Cardiac muscle cell (in vitro differentiated cells and primary cell): ENCODE measurements at regions not wholly inside any gene's neighbourhood (a gene's known extent, or its start where the extent isn't known, plus 50 kb on each side); places are given as distances from the start of the nearest gene placed in this dataset.

Experiments used
- DNase-seq, 2 donors: peaks; one replicate each; pipeline versions ENCODE4 v3.0.0 to v3.0.0-alpha.2; 2010 to 2017; ENCODE audit warnings: low read depth in 1 of 2, low spot score in 1 of 2
- H3K27ac ChIP-seq: fragments of 200-600 bp; sonication (generic); 2 replicates; pipeline ENCODE4 v1.5.1; 2016
- H3K27me3 ChIP-seq: fragments of 200-600 bp; sonication (generic); 2 replicates; pipeline ENCODE4 v1.6.0; 2016; ENCODE audit warnings: control low read depth
- H3K36me3 ChIP-seq: fragments of 200-600 bp; sonication (generic); 2 replicates; pipeline ENCODE4 v1.5.1; 2016; ENCODE audit warnings: control low read depth
- H3K4me1 ChIP-seq: fragments of 200-600 bp; sonication (generic); 2 replicates; pipeline ENCODE4 v1.8.1; 2017; ENCODE audit warnings: low read depth, mild to moderate bottlenecking, mixed run types
- H3K4me3 ChIP-seq: fragments of 200-600 bp; sonication (generic); 2 replicates; pipeline ENCODE4 v1.5.1; 2016; ENCODE audit warnings: mild to moderate bottlenecking
- H3K9me3 ChIP-seq: fragments of 200-600 bp; sonication (generic); 2 replicates; pipeline ENCODE4 v1.5.1; 2017; ENCODE audit warnings: low read depth, mild to moderate bottlenecking, control low read depth
- TF ChIP-seq, protein P1 (sequence below): IDR thresholded peaks from 2 replicates; pipeline ENCODE4 v1.5.1; 2012; ENCODE audit warnings: low read depth, mild to moderate bottlenecking, low read length

DNA sequence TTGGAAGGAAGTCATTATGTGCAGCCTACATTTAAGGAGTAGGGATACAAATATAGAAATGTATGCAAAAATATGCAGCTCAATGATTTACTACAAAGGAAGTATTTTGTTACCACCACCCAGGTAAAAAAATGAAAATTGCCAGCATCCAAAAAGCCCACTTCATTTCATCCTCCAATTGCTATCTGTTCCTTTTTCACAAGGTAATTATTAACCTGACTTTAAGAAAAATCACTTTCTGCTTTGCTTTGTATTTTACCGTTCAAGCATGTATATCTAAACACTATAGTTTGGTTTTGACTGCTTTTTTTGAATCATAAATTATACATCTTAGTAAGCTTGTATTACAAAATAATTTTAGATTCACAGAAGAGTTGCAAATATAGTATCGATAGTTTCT, 768.5 kb upstream of the GJE1 start:
- Histone ChIP-seq H3K27ac (no peak overlapping the region), H3K4me1 (no peaks in the 10 kb centered on the region), H3K4me3 (no peak overlapping the region), H3K36me3 (no peaks in the 10 kb centered on the region), H3K27me3 (no peaks in the 10 kb centered on the region), H3K9me3 (no peaks in the 10 kb centered on the region)
- TF ChIP-seq, protein P1, sequence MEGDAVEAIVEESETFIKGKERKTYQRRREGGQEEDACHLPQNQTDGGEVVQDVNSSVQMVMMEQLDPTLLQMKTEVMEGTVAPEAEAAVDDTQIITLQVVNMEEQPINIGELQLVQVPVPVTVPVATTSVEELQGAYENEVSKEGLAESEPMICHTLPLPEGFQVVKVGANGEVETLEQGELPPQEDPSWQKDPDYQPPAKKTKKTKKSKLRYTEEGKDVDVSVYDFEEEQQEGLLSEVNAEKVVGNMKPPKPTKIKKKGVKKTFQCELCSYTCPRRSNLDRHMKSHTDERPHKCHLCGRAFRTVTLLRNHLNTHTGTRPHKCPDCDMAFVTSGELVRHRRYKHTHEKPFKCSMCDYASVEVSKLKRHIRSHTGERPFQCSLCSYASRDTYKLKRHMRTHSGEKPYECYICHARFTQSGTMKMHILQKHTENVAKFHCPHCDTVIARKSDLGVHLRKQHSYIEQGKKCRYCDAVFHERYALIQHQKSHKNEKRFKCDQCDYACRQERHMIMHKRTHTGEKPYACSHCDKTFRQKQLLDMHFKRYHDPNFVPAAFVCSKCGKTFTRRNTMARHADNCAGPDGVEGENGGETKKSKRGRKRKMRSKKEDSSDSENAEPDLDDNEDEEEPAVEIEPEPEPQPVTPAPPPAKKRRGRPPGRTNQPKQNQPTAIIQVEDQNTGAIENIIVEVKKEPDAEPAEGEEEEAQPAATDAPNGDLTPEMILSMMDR, result no peak
- DNase-seq, result no peak

DNA sequence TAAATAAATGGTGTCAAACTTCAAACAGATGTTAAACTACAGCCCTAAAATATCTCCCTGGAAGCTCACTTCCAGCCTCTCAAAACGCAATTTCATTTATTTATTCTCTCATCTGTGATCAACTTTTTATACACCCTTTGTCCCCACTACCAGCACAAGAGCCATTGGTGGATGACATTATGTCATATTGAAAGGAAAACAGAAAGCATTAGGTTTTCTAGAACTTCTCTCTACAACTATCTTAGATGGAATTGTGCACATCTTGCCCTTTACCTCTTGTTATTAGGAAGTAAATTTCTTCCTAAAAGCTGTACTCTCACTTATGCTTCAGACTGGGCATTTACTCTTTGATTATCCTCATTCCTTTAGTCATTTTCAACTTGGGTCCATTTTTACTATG, 771.2 kb upstream of the GJE1 start:
- no peak for DNase-seq
- no peaks in the 10 kb centered on the region for H3K36me3 ChIP-seq
- no peak overlapping the region for H3K27ac ChIP-seq
- no peaks in the 10 kb centered on the region for H3K9me3 ChIP-seq
- no peak overlapping the region for H3K4me3 ChIP-seq
- no peaks in the 10 kb centered on the region for H3K27me3 ChIP-seq
- H3K4me1 ChIP-seq, result no peaks in the 10 kb centered on the region
- TF ChIP-seq, protein P1, result no peak

DNA sequence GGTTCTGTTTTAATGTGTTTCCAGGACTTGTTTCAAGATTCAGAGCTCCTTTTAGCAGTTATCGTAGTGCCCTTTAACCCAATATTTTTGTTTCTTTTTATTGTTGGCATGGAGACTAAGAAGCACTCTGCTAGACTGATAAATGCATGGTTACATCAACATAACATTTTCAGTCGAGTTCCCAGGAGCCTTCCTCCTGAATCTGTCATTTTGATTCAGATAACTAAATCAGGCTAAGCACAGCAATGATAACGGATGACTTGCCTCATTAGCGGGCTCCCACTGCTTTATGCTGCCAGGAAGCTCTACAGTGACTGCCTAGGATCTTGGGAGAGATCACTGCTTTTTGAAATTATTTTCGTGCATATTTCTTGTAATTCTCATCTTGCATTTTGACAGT, 772.8 kb upstream of the GJE1 start:
- Histone ChIP-seq H3K27ac (no peak overlapping the region), H3K4me3 (no peak overlapping the region), H3K9me3 (no peaks in the 10 kb centered on the region), H3K27me3 (no peaks in the 10 kb centered on the region), H3K36me3 (no peaks in the 10 kb centered on the region), H3K4me1 (no peaks in the 10 kb centered on the region)
- TF ChIP-seq, protein P1, result no peak
- peak in 1 of 2 donors; percentile 83 for DNase-seq

DNA sequence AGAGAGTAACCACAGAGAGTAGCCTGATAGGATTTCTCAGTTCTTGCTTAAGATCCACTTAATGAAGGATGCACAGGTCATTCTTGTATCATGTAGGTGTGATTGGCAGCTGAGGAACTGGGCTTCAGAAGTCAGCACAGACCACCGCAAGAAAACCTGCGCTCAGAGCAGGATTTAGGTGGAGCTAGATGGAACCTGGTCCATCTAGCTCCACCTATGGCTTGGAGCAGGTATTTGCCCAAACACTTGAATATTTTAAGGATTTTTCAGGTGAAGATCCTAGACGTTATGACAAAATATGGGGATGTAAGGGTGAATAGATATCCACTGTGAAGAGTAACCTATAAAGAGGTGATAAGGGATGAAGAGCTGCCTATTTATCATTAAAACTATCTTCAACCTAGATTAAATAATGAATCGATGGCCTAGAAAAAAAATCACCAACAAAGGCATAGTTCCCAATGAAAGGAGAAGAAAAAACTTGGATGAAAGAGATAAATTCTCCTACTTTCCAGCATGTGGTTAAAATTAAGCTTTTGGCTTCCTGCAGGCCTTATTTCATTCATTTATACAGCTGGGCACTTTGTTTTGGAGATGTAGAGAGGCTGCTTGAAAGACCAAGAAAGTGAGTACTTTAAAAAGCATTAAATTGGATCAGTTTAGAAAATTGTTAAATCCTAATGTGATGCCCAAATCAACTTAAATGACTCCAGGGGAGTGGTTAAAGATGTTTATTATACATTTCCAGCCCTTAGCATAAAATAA, 778.4 kb upstream of the GJE1 start:
- no peak overlapping the region for H3K27ac ChIP-seq
- no peaks in the 10 kb centered on the region for H3K27me3 ChIP-seq
- H3K36me3 ChIP-seq, result no peaks in the 10 kb centered on the region
- no peaks in the 10 kb centered on the region for H3K4me1 ChIP-seq
- H3K4me3 ChIP-seq, result no peak overlapping the region
- H3K9me3 ChIP-seq, result no peaks in the 10 kb centered on the region
- TF ChIP-seq, protein P1, result no peak
- DNase-seq, result no peak

DNA sequence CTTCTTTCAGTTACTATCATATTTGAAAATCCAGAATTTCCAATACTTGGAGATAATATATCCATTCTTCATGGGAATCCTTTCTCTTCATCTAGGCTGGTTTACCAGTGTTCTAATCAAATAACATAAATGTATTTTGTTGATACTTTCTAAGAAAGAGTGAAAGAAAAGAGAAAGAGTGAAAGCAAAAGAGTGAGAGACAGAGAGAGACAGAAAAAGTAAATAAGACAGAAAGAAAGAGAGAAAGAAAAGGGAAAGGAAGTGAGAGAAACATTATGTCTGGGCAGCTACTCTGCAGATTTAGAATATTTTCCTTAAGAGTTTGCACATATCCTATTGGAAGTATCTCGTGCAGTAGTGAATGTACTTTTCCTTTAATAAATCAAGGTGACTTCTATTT, 781.0 kb upstream of the GJE1 start:
- no peaks in the 10 kb centered on the region for H3K36me3 ChIP-seq
- no peaks in the 10 kb centered on the region for H3K9me3 ChIP-seq
- no peak overlapping the region for H3K27ac ChIP-seq
- DNase-seq, result no peak
- no peaks in the 10 kb centered on the region for H3K27me3 ChIP-seq
- TF ChIP-seq, protein P1, result no peak
- H3K4me1 ChIP-seq, result no peaks in the 10 kb centered on the region
- no peak overlapping the region for H3K4me3 ChIP-seq
